DND-41 (cell line): ENCODE measurements at regions not wholly inside any gene's neighbourhood (a gene's known extent, or its start where the extent isn't known, plus 50 kb on each side); places are given as distances from the start of the nearest gene placed in this dataset.

Source experiments
- ATAC-seq: fragments of 200-7000 bp; cut with Tn5 transposase; 3 replicates; pipeline ENCODE4 v1.9.1; 2021; ENCODE audit warnings: low read depth; ENCODE audit not compliant: insufficient read depth
- DNase-seq: peaks from one replicate; pipeline ENCODE4 v3.0.0-alpha.2; 2020
- H2AFZ ChIP-seq: 2 replicates; pipeline ENCODE4 v1.6.0; 2012; ENCODE audit warnings: low read depth, low read length
- H3K27ac ChIP-seq: 2 replicates; pipeline ENCODE4 v1.5.1; 2012; ENCODE audit warnings: low read length, inconsistent platforms
- H3K27me3 ChIP-seq: fragments of 200-600 bp; sonication (generic); 2 replicates; pipeline ENCODE4 v1.6.0; 2012; ENCODE audit warnings: low read length, mild to moderate bottlenecking, inconsistent platforms; ENCODE audit not compliant: insufficient read depth, poor library complexity
- H3K36me3 ChIP-seq: 2 replicates; pipeline ENCODE4 v1.5.1; 2012; ENCODE audit warnings: low read length, inconsistent platforms; ENCODE audit not compliant: insufficient read depth
- H3K4me1 ChIP-seq: 2 replicates; pipeline ENCODE4 v1.5.1; 2012; ENCODE audit warnings: mild to moderate bottlenecking, low read length; ENCODE audit not compliant: insufficient read depth
- H3K4me2 ChIP-seq: 2 replicates; pipeline ENCODE4 v1.6.0; 2012; ENCODE audit warnings: mild to moderate bottlenecking, moderate library complexity, low read length, inconsistent platforms; ENCODE audit not compliant: insufficient read depth
- H3K4me3 ChIP-seq, 2 experiments: fragments of 200-600 bp in 1 of 2; shearing (Covaris generic) in 1 of 2; 2 replicates each; pipeline ENCODE4 v1.5.1; 2012 to 2016; ENCODE audit warnings: inconsistent platforms in 2 of 2, low read length in 2 of 2, mild to moderate bottlenecking in 2 of 2, low read depth in 1 of 2, moderate library complexity in 1 of 2
- H3K79me2 ChIP-seq: 2 replicates; pipeline ENCODE4 v1.6.0; 2012; ENCODE audit warnings: low read length, inconsistent platforms; ENCODE audit not compliant: insufficient read depth
- H3K9ac ChIP-seq: 2 replicates; pipeline ENCODE4 v1.6.0; 2012; ENCODE audit warnings: low read depth, mild to moderate bottlenecking, inconsistent platforms, low read length, moderate library complexity
- H3K9me3 ChIP-seq: 2 replicates; pipeline ENCODE4 v1.5.1; 2012; ENCODE audit warnings: low read length, moderate library complexity, mild to moderate bottlenecking, inconsistent platforms; ENCODE audit not compliant: insufficient read depth, severe bottlenecking
- H4K20me1 ChIP-seq: 2 replicates; pipeline ENCODE4 v1.6.0; 2012; ENCODE audit warnings: low read length; ENCODE audit not compliant: insufficient read depth
- EZH2 ChIP-seq: IDR thresholded peaks from 3 replicates; pipeline ENCODE4 v1.6.1; 2012; ENCODE audit warnings: borderline replicate concordance, low read depth, mild to moderate bottlenecking, moderate library complexity, low read length, inconsistent platforms; ENCODE audit not compliant: severe bottlenecking
- TF ChIP-seq, protein P1 (sequence below): IDR thresholded peaks from 2 replicates; pipeline ENCODE4 v1.5.1; 2012; ENCODE audit warnings: borderline replicate concordance, low read length, moderate library complexity, mild to moderate bottlenecking; ENCODE audit not compliant: poor library complexity, severe bottlenecking; ENCODE audit errors: extremely low read depth

- no peak for DNase-seq
- Histone ChIP-seq H3K27ac (no peak overlapping the region), H2AFZ (no peak overlapping the region), H4K20me1 (no peaks in the 10 kb centered on the region), H3K9ac (no peak overlapping the region), H3K4me2 (no peak overlapping the region), H3K4me1 (no peaks in the 10 kb centered on the region), H3K4me3 (no peak overlapping the region), H3K79me2 (no peaks in the 10 kb centered on the region), H3K36me3 (no peaks in the 10 kb centered on the region), H3K27me3 (peaks cover 5% of the 10 kb centered on the region), H3K9me3 (no peaks in the 10 kb centered on the region)
- ATAC-seq, result no peak
- TF ChIP-seq, protein P1, sequence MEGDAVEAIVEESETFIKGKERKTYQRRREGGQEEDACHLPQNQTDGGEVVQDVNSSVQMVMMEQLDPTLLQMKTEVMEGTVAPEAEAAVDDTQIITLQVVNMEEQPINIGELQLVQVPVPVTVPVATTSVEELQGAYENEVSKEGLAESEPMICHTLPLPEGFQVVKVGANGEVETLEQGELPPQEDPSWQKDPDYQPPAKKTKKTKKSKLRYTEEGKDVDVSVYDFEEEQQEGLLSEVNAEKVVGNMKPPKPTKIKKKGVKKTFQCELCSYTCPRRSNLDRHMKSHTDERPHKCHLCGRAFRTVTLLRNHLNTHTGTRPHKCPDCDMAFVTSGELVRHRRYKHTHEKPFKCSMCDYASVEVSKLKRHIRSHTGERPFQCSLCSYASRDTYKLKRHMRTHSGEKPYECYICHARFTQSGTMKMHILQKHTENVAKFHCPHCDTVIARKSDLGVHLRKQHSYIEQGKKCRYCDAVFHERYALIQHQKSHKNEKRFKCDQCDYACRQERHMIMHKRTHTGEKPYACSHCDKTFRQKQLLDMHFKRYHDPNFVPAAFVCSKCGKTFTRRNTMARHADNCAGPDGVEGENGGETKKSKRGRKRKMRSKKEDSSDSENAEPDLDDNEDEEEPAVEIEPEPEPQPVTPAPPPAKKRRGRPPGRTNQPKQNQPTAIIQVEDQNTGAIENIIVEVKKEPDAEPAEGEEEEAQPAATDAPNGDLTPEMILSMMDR, result no peak
- TF ChIP-seq EZH2, result no peak
Measured at GRCh38 chr12:107361970-107362369, 268.6 kb upstream of the CRY1 start.

DNA sequence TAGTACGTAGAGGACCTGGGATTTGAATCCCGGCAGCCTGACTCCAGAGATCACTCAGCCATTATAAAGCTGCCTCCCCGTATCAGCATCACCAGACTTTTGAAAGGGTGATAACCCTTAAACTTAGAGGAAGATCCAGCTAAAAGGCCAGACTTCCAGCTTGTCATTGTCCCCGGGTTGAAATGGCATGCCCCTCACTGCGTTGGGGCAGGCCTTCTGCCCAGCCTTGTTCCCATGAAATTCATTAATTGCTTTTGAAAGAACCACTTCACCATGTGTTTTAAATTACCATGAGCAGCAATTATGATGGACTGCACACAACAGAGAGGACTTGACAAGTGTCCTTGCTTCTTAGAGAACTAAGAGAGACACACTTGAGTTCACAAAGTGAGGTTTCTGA, 269.6 kb upstream of the CRY1 start:
- no peaks in the 10 kb centered on the region for H3K79me2 ChIP-seq
- no peak overlapping the region for H3K27ac ChIP-seq
- H3K4me1 ChIP-seq, result no peaks in the 10 kb centered on the region
- H3K4me2 ChIP-seq, result no peak overlapping the region
- no peak overlapping the region for H2AFZ ChIP-seq
- ATAC-seq (no peak), DNase-seq (no peak)
- H3K4me3 ChIP-seq, result no peak overlapping the region
- H3K9me3 ChIP-seq, result no peaks in the 10 kb centered on the region
- TF ChIP-seq, protein P1, result no peak
- no peak for TF ChIP-seq EZH2
- H3K9ac ChIP-seq, result no peak overlapping the region
- peaks cover 5% of the 10 kb centered on the region for H3K27me3 ChIP-seq
- no peaks in the 10 kb centered on the region for H3K36me3 ChIP-seq
- no peaks in the 10 kb centered on the region for H4K20me1 ChIP-seq

DNA sequence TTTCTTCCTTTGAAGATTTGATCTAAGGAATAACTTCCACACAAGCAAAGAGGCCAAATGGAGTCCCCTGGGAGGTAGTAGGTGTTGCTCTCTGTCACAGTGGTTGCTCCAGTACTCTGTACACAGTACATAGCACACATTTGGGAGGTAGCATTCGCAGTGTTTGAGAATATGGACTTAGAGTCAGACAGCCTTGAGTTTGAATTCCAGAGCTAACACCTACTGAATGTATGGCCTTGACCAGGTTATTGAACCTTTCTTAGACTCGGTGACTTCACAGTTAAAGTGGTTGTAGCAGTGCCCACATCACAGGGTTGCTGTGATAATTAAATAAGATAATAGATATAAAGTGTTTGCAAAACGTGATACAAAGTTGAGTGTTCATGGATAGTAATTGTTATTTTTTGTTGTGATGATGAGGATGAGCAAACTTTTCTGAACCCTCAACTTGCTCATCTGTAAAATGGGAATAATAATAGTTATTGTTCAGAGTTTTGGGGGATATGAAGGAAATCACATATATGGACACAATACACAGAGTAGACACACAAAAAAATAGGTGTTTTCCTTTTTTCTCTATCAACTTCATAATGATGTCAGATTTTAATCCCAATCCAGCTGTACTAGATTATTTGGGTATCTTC, 271.6 kb upstream of the CRY1 start:
- Histone ChIP-seq H3K4me1 (no peaks in the 10 kb centered on the region), H3K4me3 (no peak overlapping the region), H2AFZ (no peak overlapping the region), H3K79me2 (no peaks in the 10 kb centered on the region), H4K20me1 (no peaks in the 10 kb centered on the region), H3K4me2 (no peak overlapping the region), H3K9ac (no peak overlapping the region), H3K9me3 (no peaks in the 10 kb centered on the region), H3K36me3 (no peaks in the 10 kb centered on the region), H3K27ac (no peak overlapping the region), H3K27me3 (peaks cover 5% of the 10 kb centered on the region)
- DNase-seq (no peak), ATAC-seq (no peak)
- TF ChIP-seq, protein P1, result no peak
- no peak for TF ChIP-seq EZH2
